Thyroid gland (tissue), 4 donors: ENCODE measurements at regions not wholly inside any gene's neighbourhood (a gene's known extent, or its start where the extent isn't known, plus 50 kb on each side); places are given as distances from the start of the nearest gene placed in this dataset.

Experiments
- CTCF ChIP-seq, 6 experiments: fragments of 200-600 bp in 3 of 6; fragments of 450-650 bp in 3 of 6; sonication (generic) in 3 of 6; IDR thresholded peaks; one replicate each; pipeline ENCODE4 v1.5.1; 2016 to 2019; ENCODE audit warnings: antibody characterized with exemption in 6 of 6, mild to moderate bottlenecking in 2 of 6, inconsistent platforms in 1 of 6, moderate library complexity in 1 of 6
- POLR2A ChIP-seq, 2 donors: fragments of 450-650 bp; IDR thresholded peaks; one replicate each; pipeline ENCODE4 v1.6.1; 2017; ENCODE audit warnings: antibody characterized with exemption in 2 of 2, mild to moderate bottlenecking in 2 of 2, moderate library complexity in 1 of 2

GRCh38 chr4:33737726-33738125 lies 2506.6 kb downstream of the ARAP2 start:
- no peak for TF ChIP-seq CTCF (IDR thresholded peaks at IDR 0.05)
- TF ChIP-seq POLR2A (IDR thresholded peaks at IDR 0.05) = no peak
